ENCODE measurements at regions not wholly inside any gene's neighbourhood (a gene's known extent, or its start where the extent isn't known, plus 50 kb on each side); places are given as distances from the start of the nearest gene placed in this dataset.

GRCh38 chr6:88361298-88361697, 195.2 kb upstream of the CNR1 start:
- TF ChIP-seq EZH2 (IDR thresholded peaks at IDR 0.05; ENCODE audit: insufficient read depth, poor library complexity, severe bottlenecking) = no peak
- TF ChIP-seq EZH2phosphoT487 (IDR thresholded peaks at IDR 0.05; ENCODE audit: insufficient read depth, low read depth) = no peak
